ENCODE measurements at regions not wholly inside any gene's neighbourhood (a gene's known extent, or its start where the extent isn't known, plus 50 kb on each side); places are given as distances from the start of the nearest gene placed in this dataset.
A peak's percentile ranks its signal among the peaks of the same experiment; 100 is the strongest.
"Not testable (repeated sequence)": the region's sequence is repeated elsewhere in the genome, so short reads cannot be mapped to it uniquely, and the experiment has no call there.

DNA sequence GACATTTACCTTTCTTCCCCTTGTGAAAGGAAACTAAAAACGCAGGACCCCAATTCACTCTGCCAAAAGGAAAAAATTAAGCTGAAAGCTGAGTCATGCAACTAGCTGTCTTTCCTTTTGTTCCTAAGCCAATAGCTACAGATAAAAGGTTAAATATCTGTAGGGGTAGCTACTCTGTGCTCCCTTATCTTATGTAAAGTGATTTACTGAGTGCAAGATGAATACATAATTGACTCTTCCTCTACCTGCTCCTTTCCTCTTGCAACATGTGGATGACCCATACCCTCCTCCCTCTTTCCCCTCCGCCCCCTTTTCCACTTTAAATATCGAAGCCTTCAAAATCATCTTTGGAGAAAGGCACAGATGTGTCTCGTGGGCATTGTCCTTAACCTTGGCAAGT, 68.0 kb upstream of the ZNF157 start:
- no peak for DNase-seq (ENCODE audit: low spot score)

DNA sequence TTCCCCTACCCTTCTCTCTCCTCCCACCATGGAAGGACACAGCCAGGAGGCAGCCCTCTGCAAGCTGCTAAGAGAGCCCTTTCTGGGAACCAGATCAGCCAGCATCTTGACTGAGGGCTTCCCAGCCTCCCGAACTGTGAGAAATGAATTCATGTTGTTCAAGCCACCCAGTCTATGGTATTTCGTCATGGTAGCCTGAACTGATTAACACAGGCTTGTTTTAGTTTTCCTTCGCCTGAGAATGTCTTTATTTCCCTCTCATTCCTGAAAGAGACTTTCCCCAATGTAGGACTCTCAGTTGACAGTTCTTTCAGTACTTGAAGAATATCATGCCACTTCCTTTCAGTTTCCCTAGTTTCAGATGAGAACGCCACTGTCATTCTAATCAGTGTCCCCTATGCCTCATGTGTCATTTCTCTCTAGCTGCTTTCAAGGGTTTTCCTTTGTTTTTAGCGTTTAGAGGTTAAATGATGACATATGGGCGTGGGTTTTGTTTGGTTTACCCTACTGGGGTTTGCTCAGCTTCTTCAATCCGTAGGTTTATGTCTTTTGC, 63.8 kb upstream of the ZNF157 start:
- not testable (repeated sequence) for DNase-seq (ENCODE audit: low spot score)

DNA sequence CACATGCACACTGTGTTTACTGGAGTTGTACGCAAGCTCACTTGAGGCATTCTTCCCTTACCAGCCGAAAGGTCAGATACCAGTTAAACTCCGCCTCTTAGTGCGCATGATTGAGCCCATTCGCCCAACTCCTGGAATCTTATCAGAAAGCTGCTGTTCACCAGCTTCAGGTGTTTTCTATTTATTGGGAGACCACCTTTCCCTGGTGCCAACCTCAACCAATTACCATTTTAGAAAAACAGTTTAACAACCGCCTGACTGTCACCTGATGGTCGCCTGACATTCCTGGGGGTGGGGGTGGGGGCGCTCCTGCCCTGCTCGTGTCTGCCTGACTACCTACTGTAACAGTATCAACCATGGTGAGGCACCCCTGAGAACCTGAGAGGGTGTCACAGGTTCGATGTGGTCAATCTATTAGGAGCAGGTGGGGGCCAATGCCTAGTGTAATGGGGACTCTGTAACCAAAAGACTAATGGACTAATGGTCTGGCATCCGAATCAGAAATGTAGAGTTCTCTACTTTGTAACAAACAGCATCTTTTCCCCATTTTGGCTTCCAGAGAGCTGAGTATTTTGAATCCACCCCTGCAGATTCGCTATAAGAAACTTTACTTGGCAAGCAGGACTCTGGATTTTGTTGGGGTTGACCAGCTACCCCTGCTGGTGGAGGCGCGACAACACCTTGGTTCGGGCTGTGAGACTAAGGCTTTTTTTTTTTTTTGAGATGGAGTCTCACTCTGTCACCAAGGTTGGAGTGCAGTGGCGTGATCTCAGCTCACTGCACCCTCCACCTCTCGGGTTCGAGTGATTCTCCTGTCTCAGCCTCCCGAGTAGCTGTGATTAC, 58.2 kb upstream of the ZNF157 start:
- DNase-seq (ENCODE audit: low spot score), result peak; percentile 36

DNA sequence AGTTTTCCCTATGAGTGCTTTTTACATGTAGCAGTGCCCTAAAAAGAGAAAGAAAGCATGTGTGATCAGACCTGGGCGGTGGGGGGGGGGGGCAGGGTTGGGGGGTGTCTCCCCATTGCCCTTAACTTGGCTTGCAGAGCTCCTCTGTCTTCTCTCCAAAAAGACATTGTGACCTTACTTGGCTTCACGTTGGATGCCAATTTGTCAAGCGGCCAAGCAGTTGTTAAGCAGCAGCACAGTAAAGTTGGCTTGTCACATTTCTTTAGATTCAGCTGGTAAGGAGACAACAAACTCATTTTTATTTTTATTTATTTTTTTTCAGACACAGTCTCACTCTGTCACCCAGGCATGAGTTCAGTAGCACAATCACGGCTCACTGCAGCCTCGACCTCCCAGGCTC, 57.3 kb upstream of the ZNF157 start:
- DNase-seq (ENCODE audit: low spot score), result no peak

DNA sequence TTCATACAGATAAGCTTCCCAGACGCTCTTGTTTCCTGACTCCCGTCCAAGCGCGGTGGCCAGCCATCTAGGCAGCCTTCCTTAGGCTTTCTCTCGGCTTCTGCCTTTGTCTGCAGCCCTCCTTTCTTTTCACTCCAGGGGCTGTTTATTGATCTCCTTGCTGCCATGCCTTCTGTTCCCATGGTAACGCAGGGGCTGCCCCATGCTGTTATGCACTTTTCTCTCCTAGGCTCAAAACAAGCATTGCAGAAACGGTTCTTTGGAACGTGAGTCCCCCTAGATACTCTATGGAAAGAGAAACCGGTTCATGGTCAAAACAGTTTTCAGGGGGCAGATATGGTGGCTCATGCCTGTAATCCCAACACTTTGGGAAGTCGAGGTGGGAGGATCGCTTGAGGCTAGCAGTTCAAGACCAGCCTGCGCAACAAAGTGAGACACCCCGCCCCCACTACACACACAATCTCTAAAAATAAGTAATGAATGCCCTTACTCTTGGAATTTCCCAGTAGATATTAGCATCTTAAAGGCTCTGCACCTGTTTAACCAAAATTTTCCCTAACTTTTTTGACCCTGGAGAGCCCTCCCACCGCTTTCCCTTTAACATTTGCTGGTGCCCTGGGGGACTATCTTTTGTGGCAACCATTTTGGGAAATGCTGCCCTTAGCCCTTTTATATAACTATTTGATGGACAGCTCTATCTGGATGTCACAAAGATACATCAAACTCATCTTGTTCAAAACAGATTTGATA, 53.9 kb upstream of the ZNF157 start:
- DNase-seq (ENCODE audit: low spot score), result no peak

All from CD4-positive, alpha-beta T cell treated with Interleukin-6 at 100 ng/mL for 8 hours (primary cell).